GM04504 (cell line): ENCODE measurements at regions not wholly inside any gene's neighbourhood (a gene's known extent, or its start where the extent isn't known, plus 50 kb on each side); places are given as distances from the start of the nearest gene placed in this dataset.

Experiments used
- DNase-seq: peaks from one replicate; pipeline ENCODE4 v3.0.0-alpha.2; 2012; ENCODE audit warnings: low read depth

DNA sequence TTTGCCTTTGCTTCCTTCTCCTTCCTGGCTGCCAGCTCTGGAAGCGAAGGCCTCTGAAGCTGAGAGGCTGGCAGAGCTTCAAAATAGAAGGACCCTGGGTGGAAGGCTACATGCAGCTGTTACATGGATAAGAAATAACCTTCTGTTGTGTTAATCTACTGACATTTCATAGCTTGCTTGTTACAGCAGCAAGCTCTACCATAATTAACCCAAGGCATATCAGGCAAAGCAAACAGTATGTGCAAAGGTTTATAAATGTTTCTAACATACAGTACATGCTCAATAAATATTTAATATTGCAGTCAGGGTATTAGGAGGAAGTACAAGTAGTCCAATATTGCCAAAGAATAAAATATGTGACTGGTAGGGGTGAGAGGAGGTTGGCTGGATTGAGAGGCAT, 55.6 kb upstream of the MKLN1 start:
- DNase-seq: no peak

DNA sequence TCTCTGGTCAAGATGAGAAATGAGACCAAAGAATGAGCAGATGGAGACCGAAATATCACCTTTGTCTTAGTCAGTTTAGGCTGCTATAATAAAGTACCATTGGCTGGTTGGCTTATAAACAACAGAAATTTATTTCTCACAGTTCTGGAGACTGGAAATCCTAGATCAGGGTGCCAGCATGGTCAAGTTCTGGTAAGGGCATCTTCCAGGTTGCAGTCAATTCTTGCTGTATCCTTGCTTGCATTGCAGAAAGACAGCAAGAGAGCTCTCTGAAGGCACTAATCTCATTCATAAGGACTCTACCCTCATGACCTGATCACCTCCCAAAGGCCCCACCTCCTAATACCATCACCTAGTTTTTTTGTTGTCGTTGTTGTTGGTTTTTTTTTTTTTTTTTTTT, 52.7 kb upstream of the MKLN1 start:
- DNase-seq: no peak

- DNase-seq: no peak
Observed at GRCh38 chr7:131276190-131276589, 51.5 kb upstream of the MKLN1 start.

- DNase-seq: no peak
Observed at GRCh38 chr7:131276748-131277147, 50.9 kb upstream of the MKLN1 start.
